ENCODE measurements at regions not wholly inside any gene's neighbourhood (a gene's known extent, or its start where the extent isn't known, plus 50 kb on each side); places are given as distances from the start of the nearest gene placed in this dataset.

DNA sequence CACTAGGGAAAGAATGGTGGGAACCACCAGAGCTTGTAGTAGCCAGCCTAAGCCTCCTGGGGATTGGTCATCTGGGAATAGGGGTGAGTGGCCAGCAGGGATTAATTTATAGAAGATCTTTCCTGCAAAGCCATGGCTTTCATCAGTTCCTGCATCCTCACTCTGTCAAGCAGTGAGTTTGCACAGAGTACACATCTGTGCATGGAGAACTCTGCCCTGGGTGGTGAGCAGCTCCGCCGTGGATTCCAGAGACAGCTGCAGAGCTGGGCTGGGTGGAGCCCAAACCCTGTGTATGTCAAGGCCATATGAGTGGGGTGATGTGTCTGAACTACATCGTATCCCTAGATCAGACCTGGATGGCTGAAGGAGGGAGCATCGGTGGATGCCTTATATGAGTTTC, 182.2 kb downstream of the GLI2 start:
- TF ChIP-seq POLR2AphosphoS5 (IDR thresholded peaks at IDR 0.05; ENCODE audit: low read depth, low read length): no peak
- TF ChIP-seq SIN3A (IDR thresholded peaks at IDR 0.05; ENCODE audit: borderline replicate concordance, insufficient read depth, low read length): no peak
- TF ChIP-seq, protein P1, sequence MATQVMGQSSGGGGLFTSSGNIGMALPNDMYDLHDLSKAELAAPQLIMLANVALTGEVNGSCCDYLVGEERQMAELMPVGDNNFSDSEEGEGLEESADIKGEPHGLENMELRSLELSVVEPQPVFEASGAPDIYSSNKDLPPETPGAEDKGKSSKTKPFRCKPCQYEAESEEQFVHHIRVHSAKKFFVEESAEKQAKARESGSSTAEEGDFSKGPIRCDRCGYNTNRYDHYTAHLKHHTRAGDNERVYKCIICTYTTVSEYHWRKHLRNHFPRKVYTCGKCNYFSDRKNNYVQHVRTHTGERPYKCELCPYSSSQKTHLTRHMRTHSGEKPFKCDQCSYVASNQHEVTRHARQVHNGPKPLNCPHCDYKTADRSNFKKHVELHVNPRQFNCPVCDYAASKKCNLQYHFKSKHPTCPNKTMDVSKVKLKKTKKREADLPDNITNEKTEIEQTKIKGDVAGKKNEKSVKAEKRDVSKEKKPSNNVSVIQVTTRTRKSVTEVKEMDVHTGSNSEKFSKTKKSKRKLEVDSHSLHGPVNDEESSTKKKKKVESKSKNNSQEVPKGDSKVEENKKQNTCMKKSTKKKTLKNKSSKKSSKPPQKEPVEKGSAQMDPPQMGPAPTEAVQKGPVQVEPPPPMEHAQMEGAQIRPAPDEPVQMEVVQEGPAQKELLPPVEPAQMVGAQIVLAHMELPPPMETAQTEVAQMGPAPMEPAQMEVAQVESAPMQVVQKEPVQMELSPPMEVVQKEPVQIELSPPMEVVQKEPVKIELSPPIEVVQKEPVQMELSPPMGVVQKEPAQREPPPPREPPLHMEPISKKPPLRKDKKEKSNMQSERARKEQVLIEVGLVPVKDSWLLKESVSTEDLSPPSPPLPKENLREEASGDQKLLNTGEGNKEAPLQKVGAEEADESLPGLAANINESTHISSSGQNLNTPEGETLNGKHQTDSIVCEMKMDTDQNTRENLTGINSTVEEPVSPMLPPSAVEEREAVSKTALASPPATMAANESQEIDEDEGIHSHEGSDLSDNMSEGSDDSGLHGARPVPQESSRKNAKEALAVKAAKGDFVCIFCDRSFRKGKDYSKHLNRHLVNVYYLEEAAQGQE (IDR thresholded peaks at IDR 0.05; ENCODE audit: insufficient read depth in 1 of 2, low read depth in 2 of 2, low read length in 2 of 2): no peak
